ENCODE measurements at regions not wholly inside any gene's neighbourhood (a gene's known extent, or its start where the extent isn't known, plus 50 kb on each side); places are given as distances from the start of the nearest gene placed in this dataset.

GRCh38 chr7:68488341-68489060 lies 1109.8 kb upstream of the AUTS2 start (continued):
- no peak for TF ChIP-seq REST (IDR thresholded peaks at IDR 0.05)

GRCh38 chr7:68491523-68492358 lies 1106.5 kb upstream of the AUTS2 start:
- no peak for DNase-seq (ENCODE audit: low spot score)
- no peaks in the 10 kb centered on the region for H3K4me1 ChIP-seq (ENCODE audit: control insufficient read depth in 4 of 4, insufficient read depth in 4 of 4, low read length in 3 of 4)
- H3K27me3 ChIP-seq (ENCODE audit: control insufficient read depth in 4 of 4, insufficient read depth in 4 of 4, low read length in 3 of 4), result peaks cover 0 to 2% (median 0%) of the 10 kb centered on the region in 4 donors
- H3K9me3 ChIP-seq (ENCODE audit: control insufficient read depth in 4 of 4, low read length in 3 of 4), result peaks cover 0 to 8% (median 3%) of the 10 kb centered on the region in 4 donors
- H3K36me3 ChIP-seq (ENCODE audit: control insufficient read depth in 4 of 4, insufficient read depth in 3 of 4, low read depth in 1 of 4, low read length in 3 of 4), result no peaks in the 10 kb centered on the region
- no peak overlapping the region for H3K4me3 ChIP-seq (ENCODE audit: low read depth in 1 of 3, low read length in 3 of 3)
- H3K9ac ChIP-seq (ENCODE audit: low read depth in 1 of 2, low read length in 2 of 2), result no peak overlapping the region
- no peak for TF ChIP-seq JUND (IDR thresholded peaks at IDR 0.05)
- TF ChIP-seq GABPA (IDR thresholded peaks at IDR 0.05 in 1 of 2, conservative IDR thresholded peaks at IDR 0.05 in 1 of 2), result no peak
- TF ChIP-seq NR2F2 (IDR thresholded peaks at IDR 0.05), result no peak
- TF ChIP-seq CTCF (IDR thresholded peaks at IDR 0.05; ENCODE audit: low read depth, low read length, missing input control), result no peak
- TF ChIP-seq ATF3 (IDR thresholded peaks at IDR 0.05), result no peak
- 72% methylated on average over 2 of the region's 2 CpGs for WGBS
- no peak overlapping the region for H3K27ac ChIP-seq (ENCODE audit: low read depth in 1 of 2, low read length in 2 of 2)

GRCh38 chr7:68492359-68492690 lies 1106.0 kb upstream of the AUTS2 start:
- Histone ChIP-seq H3K9ac (ENCODE audit: low read depth in 1 of 2, low read length in 2 of 2) (no peak overlapping the region), H3K27ac (ENCODE audit: low read depth in 1 of 2, low read length in 2 of 2) (no peak overlapping the region), H3K9me3 (ENCODE audit: control insufficient read depth in 4 of 4, low read length in 3 of 4) (peaks cover 0 to 8% (median 3%) of the 10 kb centered on the region in 4 donors), H3K4me3 (ENCODE audit: low read depth in 1 of 3, low read length in 3 of 3) (no peak overlapping the region), H3K27me3 (ENCODE audit: control insufficient read depth in 4 of 4, insufficient read depth in 4 of 4, low read length in 3 of 4) (peaks cover 0 to 2% (median 0%) of the 10 kb centered on the region in 4 donors), H3K36me3 (ENCODE audit: control insufficient read depth in 4 of 4, insufficient read depth in 3 of 4, low read depth in 1 of 4, low read length in 3 of 4) (no peaks in the 10 kb centered on the region), H3K4me1 (ENCODE audit: control insufficient read depth in 4 of 4, insufficient read depth in 4 of 4, low read length in 3 of 4) (no peaks in the 10 kb centered on the region)
- no peak for DNase-seq (ENCODE audit: low spot score)
- WGBS, result 80% methylated on average over 1 of the region's 1 CpG
- TF ChIP-seq TAF1 (conservative IDR thresholded peaks at IDR 0.05) (no peak), HNF4G (IDR thresholded peaks at IDR 0.05) (no peak), GABPA (IDR thresholded peaks at IDR 0.05 in 1 of 2, conservative IDR thresholded peaks at IDR 0.05 in 1 of 2) (no peak), ZBTB33 (IDR thresholded peaks at IDR 0.05) (no peak), RAD21 (IDR thresholded peaks at IDR 0.05) (no peak), ATF3 (IDR thresholded peaks at IDR 0.05) (no peak), CTCF (IDR thresholded peaks at IDR 0.05; ENCODE audit: low read depth, low read length, missing input control) (no peak)
